Panc1 (cell line): ENCODE measurements at regions not wholly inside any gene's neighbourhood (a gene's known extent, or its start where the extent isn't known, plus 50 kb on each side); places are given as distances from the start of the nearest gene placed in this dataset.

Experiments used
- ATAC-seq: fragments of 200-7000 bp; cut with Tn5 transposase; 2 replicates; pipeline ENCODE4 v1.9.1; 2020; ENCODE audit warnings: mild to moderate bottlenecking, moderate library complexity
- BruUV-seq: library from RNA; stranded (reverse); fragments of 400-500 nt; replicated peaks from 2 replicates; lab custom pipeline; 2021; lab: Mats Ljungman, UMichigan
- CTCF ChIA-PET: fragments of 300-600 bp; sonication (Branson Sonifier 250); formaldehyde crosslinking; loops from one replicate; lab custom pipeline; 2022; ENCODE audit warnings: antibody characterized with exemption; lab: Charles Lee
- POLR2A ChIA-PET: fragments of 300-600 bp; sonication (Branson Sonifier 250); formaldehyde crosslinking; loops from one replicate; lab custom pipeline; 2022; ENCODE audit warnings: antibody characterized with exemption; lab: Charles Lee
- DNase-seq: peaks from one replicate; pipeline ENCODE4 v3.0.0-alpha.2; 2010; ENCODE audit warnings: low read depth, low spot score
- H3K27ac ChIP-seq: 2 replicates; pipeline ENCODE4 v1.5.1; 2011; ENCODE audit warnings: mild to moderate bottlenecking, low read length, inconsistent platforms
- H3K27me3 ChIP-seq: fragments of 200-500 bp; sonication (Bioruptor generic); 2 replicates; pipeline ENCODE4 v1.6.0; 2014; ENCODE audit warnings: low read length, inconsistent platforms; ENCODE audit not compliant: control insufficient read depth, insufficient read depth
- H3K36me3 ChIP-seq: fragments of 200-500 bp; sonication (Bioruptor generic); 2 replicates; pipeline ENCODE4 v1.5.1; 2014; ENCODE audit warnings: inconsistent platforms, mild to moderate bottlenecking, low read length, moderate library complexity; ENCODE audit not compliant: control insufficient read depth, insufficient read depth
- H3K4me1 ChIP-seq: 2 replicates; pipeline ENCODE4 v1.5.1; 2011; ENCODE audit warnings: inconsistent platforms, mild to moderate bottlenecking, low read length, moderate library complexity; ENCODE audit not compliant: control insufficient read depth, insufficient read depth
- H3K4me3 ChIP-seq, 2 experiments: 2 replicates each; pipeline ENCODE4 v1.5.1; 2011 to 2012; ENCODE audit warnings: low read depth in 2 of 2, low read length in 2 of 2, mild to moderate bottlenecking in 2 of 2, inconsistent platforms in 1 of 2, moderate library complexity in 1 of 2
- H3K9me3 ChIP-seq: fragments of 200-500 bp; sonication (Bioruptor generic); 2 replicates; pipeline ENCODE4 v1.5.1; 2014; ENCODE audit warnings: low read depth, mild to moderate bottlenecking, inconsistent platforms, low read length, moderate library complexity; ENCODE audit not compliant: control insufficient read depth, insufficient read depth
- POLR2AphosphoS5 ChIP-seq: IDR thresholded peaks from 2 replicates; pipeline ENCODE4 v1.6.1; 2012; ENCODE audit warnings: mild to moderate bottlenecking, low read depth, low read length, moderate library complexity
- SIN3A ChIP-seq: IDR thresholded peaks from 2 replicates; pipeline ENCODE4 v1.6.1; 2012; ENCODE audit warnings: low read depth, mild to moderate bottlenecking, low read length, moderate library complexity, borderline replicate concordance; ENCODE audit not compliant: insufficient read depth
- TCF7L2 ChIP-seq: IDR thresholded peaks from 2 replicates; pipeline ENCODE4 v1.6.1; 2011; ENCODE audit warnings: mild to moderate bottlenecking, low read depth, low read length, inconsistent platforms
- in situ Hi-C: cut with HindIII; loops from 2 replicates; pipeline ENCODE4 v1.10.0; 2016; ENCODE audit warnings: low sequenced_read_pairs, low pct_unique_long_range_greater_than_20kb
- intact Hi-C: fragments of 100-400 bp; cut with micrococcal nuclease; formaldehyde crosslinking; loops from one replicate; pipeline ENCODE4 v1.10.0; 2022; ENCODE audit not compliant: unreplicated experiment
- TF ChIP-seq, protein P1 (sequence below): fragments of 450-650 bp; IDR thresholded peaks from 2 replicates; pipeline ENCODE4 v1.5.1; 2017; ENCODE audit warnings: mild to moderate bottlenecking
- TF ChIP-seq, protein P2 (sequence below), 2 experiments: IDR thresholded peaks; 2 replicates each; pipeline ENCODE4 v1.6.1; 2011 to 2012; ENCODE audit warnings: low read depth in 2 of 2, control low read depth in 1 of 2, low read length in 1 of 2, mild to moderate bottlenecking in 1 of 2, moderate library complexity in 1 of 2; ENCODE audit not compliant: insufficient read depth in 1 of 2

DNA sequence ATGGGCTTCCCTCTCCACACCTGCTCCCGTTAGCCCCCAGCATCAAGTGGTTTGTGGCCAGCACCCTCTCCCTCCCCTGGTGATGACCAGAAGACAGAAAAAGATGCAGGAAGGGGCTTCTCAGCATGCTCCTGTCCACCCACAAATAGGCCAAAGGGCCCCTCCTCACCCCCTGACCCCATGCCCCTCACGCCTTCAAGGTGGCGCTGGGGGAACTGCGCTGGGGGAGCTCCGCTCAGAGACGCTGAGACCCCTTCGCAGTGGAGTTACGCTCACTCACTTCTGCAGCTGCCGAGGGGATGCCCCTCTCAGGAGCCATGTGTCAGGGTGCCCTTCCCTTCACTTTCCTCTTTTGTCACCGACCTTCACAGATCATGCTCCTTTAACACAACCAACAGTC is 92.0 kb downstream of the PSMB1 start:
- ChIA-PET POLR2A (no interaction called here), CTCF (interaction anchor here (0.9 kb wide), 1 partner anchor 11 kb away, joined by 3 read pairs; no protein-coding TSS in a partner anchor)
- Histone ChIP-seq H3K4me1 (peaks cover 6% of the 10 kb centered on the region; the same call in 1 of the 2 replicates), H3K9me3 (0 out of 2 replicates have a peak, but pooled peaks cover 3% of the 10 kb centered on the region), H3K27me3 (peaks cover 16% of the 10 kb centered on the region), H3K36me3 (no peaks in the 10 kb centered on the region), H3K4me3 (no peak overlapping the region), H3K27ac (no peak overlapping the region)
- intact Hi-C loops (no loop called here), in situ Hi-C loops (no loop called here)
- DNase-seq (no peak), ATAC-seq (no peak)
- BruUV-seq, result no TSS peak
- TF ChIP-seq TCF7L2 (no peak), SIN3A (no peak), POLR2AphosphoS5 (no peak)
- TF ChIP-seq, protein P1, sequence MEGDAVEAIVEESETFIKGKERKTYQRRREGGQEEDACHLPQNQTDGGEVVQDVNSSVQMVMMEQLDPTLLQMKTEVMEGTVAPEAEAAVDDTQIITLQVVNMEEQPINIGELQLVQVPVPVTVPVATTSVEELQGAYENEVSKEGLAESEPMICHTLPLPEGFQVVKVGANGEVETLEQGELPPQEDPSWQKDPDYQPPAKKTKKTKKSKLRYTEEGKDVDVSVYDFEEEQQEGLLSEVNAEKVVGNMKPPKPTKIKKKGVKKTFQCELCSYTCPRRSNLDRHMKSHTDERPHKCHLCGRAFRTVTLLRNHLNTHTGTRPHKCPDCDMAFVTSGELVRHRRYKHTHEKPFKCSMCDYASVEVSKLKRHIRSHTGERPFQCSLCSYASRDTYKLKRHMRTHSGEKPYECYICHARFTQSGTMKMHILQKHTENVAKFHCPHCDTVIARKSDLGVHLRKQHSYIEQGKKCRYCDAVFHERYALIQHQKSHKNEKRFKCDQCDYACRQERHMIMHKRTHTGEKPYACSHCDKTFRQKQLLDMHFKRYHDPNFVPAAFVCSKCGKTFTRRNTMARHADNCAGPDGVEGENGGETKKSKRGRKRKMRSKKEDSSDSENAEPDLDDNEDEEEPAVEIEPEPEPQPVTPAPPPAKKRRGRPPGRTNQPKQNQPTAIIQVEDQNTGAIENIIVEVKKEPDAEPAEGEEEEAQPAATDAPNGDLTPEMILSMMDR, result no peak
- TF ChIP-seq, protein P2, sequence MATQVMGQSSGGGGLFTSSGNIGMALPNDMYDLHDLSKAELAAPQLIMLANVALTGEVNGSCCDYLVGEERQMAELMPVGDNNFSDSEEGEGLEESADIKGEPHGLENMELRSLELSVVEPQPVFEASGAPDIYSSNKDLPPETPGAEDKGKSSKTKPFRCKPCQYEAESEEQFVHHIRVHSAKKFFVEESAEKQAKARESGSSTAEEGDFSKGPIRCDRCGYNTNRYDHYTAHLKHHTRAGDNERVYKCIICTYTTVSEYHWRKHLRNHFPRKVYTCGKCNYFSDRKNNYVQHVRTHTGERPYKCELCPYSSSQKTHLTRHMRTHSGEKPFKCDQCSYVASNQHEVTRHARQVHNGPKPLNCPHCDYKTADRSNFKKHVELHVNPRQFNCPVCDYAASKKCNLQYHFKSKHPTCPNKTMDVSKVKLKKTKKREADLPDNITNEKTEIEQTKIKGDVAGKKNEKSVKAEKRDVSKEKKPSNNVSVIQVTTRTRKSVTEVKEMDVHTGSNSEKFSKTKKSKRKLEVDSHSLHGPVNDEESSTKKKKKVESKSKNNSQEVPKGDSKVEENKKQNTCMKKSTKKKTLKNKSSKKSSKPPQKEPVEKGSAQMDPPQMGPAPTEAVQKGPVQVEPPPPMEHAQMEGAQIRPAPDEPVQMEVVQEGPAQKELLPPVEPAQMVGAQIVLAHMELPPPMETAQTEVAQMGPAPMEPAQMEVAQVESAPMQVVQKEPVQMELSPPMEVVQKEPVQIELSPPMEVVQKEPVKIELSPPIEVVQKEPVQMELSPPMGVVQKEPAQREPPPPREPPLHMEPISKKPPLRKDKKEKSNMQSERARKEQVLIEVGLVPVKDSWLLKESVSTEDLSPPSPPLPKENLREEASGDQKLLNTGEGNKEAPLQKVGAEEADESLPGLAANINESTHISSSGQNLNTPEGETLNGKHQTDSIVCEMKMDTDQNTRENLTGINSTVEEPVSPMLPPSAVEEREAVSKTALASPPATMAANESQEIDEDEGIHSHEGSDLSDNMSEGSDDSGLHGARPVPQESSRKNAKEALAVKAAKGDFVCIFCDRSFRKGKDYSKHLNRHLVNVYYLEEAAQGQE (IDR thresholded peaks at IDR 0.05; ENCODE audit: insufficient read depth in 1 of 2, low read depth in 2 of 2, low read length in 1 of 2), result no peak

DNA sequence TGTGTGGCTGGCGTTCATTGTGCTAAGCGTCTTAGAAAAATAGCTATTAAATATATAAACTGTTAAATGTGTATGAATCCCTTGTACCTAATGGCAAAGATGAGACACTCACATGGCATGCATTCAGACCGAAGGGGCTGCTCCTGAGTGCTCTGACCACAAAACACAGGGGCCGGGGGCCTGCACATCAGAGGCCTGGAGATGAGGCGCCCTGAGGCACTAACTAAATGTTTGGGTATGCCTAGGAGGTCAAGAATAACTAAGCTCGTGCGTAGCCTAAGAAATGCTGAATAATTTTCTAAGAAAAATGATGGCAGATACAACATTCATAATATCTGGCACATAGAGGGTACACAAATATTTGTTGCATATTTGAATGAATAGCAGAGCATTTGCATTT is 92.5 kb downstream of the PSMB1 start:
- Histone ChIP-seq H3K27me3 (peaks cover 16% of the 10 kb centered on the region), H3K4me3 (no peak overlapping the region), H3K4me1 (peaks cover 6% of the 10 kb centered on the region; the same call in 1 of the 2 replicates), H3K9me3 (0 out of 2 replicates have a peak, but pooled peaks cover under 1% of the 10 kb centered on the region), H3K36me3 (no peaks in the 10 kb centered on the region), H3K27ac (no peak overlapping the region)
- ChIA-PET POLR2A (no interaction called here), CTCF (interaction anchor here (0.9 kb wide), 1 partner anchor 11 kb away, joined by 3 read pairs; no protein-coding TSS in a partner anchor)
- DNase-seq, result no peak
- in situ Hi-C loops (no loop called here), intact Hi-C loops (no loop called here)
- no peak for TF ChIP-seq POLR2AphosphoS5
- TF ChIP-seq, protein P1, result no peak
- TF ChIP-seq, protein P2 (IDR thresholded peaks at IDR 0.05; ENCODE audit: insufficient read depth in 1 of 2, low read depth in 2 of 2, low read length in 1 of 2), result no peak
- TF ChIP-seq TCF7L2, result no peak
- TF ChIP-seq SIN3A, result no peak
- no peak for ATAC-seq
- no TSS peak for BruUV-seq
